NCI-H146 treated with DMSO at 0.1 percent for 48 hours (cell line): ENCODE measurements at regions not wholly inside any gene's neighbourhood (a gene's known extent, or its start where the extent isn't known, plus 50 kb on each side); places are given as distances from the start of the nearest gene placed in this dataset.
A peak's percentile ranks its signal among the peaks of the same experiment; 100 is the strongest.

Experiments
- DNase-seq: peaks from one replicate; lab custom pipeline; 2025; ENCODE audit not compliant: unreplicated experiment; lab: John Stamatoyannopoulos, UW

DNA sequence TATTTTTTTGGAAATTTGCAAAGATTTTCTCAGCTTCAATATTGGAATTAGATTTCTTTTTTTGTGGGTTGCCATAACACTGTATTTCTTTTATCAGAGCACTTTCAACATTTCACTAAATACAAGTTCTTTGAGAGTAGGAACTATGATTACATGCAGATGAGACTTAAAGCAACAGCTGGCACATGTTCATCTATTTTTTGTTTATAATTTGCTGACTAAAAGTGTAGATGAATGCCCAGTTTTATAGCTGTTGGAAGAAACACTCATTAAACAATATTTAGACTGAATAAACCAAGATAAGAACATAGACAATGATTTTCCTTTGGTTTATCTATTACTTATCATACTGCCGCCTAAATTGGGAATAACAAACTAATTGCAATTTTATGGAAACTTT is 803.0 kb upstream of the KLHL1 start:
- DNase-seq = no peak

- DNase-seq = no peak
Observed at GRCh38 chr13:70908795-70909194, 800.5 kb upstream of the KLHL1 start.

DNA sequence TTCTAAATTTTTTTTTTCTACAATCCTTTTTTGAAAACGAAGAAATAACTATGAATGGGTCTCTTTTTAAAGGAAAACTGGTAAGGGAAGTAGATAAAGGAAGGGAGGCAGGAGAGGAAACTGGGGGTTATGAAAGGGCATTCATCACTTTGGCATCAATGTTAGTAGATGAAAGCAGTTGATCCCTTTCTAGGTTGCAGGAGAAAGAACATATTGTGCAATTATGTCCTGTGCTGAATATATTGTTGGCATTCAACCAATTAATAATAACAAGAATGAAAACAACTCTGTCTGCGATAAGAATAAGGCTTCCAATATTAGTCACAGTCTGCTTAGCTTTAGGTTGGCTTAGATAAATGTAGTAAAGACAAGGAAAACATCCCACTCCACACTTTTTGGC is 796.8 kb upstream of the KLHL1 start:
- no peak for DNase-seq

GRCh38 chr13:70896136-70896535 is 787.9 kb upstream of the KLHL1 start:
- no peak for DNase-seq

DNA sequence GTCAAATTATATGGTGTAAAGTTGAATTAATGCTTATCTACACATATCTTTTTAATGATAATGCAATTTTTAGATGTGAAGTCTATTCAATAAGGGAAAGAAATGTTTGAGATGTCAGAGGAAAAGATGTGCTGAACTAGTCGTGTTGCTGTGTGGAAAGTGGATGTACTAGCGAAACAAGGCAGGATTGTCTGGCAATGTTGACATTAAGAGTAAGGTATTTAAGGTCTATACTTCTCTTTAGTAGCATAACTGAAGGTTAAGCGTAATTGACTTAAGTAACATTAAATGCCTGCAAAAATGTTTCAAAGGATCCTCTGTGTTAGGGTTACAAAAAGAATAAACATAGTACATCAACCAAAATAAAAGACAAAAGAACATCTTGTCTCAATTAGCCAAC is 787.3 kb upstream of the KLHL1 start:
- DNase-seq = no peak

GRCh38 chr13:70894258-70894657 is 786.0 kb upstream of the KLHL1 start:
- no peak for DNase-seq

- DNase-seq = no peak
Observed at GRCh38 chr13:70893832-70894231, 785.6 kb upstream of the KLHL1 start.

- DNase-seq = no peak
Observed at GRCh38 chr13:70890289-70890688, 782.0 kb upstream of the KLHL1 start.

DNA sequence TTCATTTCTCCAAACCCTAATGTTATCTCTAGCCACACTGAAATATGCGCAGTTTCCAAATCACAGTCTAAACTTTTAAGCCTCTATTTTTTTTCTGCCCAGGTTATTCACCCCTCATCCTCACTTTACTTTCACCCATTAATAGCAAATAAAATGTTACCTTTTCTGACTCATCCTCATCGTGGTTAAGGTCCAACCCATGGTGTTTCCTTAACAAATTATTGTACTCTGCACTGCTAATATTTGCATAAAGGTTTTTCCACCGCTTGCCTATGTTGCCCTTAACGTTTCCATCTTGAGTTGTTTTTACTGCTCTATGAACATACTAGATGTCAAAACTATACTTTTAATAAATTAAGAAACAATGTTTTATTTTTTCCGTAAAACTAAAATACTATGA is 780.9 kb upstream of the KLHL1 start:
- DNase-seq = no peak

GRCh38 chr13:70884196-70884595 is 775.9 kb upstream of the KLHL1 start:
- DNase-seq = no peak

- no peak for DNase-seq
Observed at GRCh38 chr13:70874636-70875035, 766.4 kb upstream of the KLHL1 start.

DNA sequence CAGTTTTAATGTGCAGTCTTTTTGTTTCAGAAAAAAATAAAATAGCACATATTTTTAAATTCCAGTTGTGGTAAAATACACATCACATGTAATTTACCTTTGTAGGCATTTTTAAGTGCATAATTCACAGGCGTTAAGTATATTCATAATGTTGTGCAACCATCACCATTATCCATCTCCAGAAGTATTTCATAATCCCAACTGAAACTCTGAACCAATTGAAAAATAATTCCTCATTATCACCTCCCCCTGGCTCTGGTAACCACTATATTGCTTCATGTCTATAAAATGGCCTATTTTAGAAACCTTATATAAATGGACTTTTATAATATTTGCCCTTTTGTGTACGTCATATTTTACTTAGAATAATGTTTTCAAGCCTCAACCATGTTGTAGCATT is 756.5 kb upstream of the KLHL1 start:
- no peak for DNase-seq

DNA sequence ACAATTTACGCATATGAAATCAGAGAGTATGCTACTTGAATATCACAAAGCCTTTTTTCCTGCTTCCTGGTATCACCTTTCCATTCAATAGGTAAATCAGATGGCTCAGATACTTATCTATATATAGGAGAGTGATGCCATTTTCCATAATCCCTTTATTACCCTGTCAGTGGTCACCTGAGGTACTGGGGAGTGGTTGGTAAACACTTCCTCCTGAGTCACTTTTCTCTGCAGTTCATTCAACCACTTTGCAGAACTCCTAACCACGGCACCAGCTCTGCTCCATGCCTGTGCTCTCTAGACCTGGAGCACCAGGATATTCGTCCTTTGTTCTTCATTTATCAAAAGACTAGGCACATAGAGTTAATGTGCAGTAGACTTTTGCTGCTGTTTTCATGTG is 748.5 kb upstream of the KLHL1 start:
- peak; percentile 79 for DNase-seq

- no peak for DNase-seq
Observed at GRCh38 chr13:70856025-70856424, 747.8 kb upstream of the KLHL1 start.

DNA sequence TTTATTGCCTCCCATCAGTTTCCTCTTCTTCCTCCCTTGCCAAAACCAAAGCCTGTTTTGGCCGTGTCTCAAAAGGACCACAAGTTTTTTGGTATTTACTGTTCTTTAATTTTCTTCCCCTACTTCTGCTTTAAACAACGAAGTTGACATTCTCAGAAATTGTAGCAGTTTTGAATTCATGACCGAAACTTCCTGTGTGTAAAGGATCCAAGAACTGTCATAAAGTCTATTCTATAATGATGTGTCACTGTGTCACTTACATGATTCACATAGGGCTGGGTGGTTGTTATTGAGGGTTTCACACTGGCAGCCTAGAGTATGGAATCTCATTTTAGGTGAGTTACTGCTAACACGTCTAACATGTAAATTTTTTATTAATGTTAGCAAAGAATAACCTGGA is 741.0 kb upstream of the KLHL1 start:
- DNase-seq = no peak

DNA sequence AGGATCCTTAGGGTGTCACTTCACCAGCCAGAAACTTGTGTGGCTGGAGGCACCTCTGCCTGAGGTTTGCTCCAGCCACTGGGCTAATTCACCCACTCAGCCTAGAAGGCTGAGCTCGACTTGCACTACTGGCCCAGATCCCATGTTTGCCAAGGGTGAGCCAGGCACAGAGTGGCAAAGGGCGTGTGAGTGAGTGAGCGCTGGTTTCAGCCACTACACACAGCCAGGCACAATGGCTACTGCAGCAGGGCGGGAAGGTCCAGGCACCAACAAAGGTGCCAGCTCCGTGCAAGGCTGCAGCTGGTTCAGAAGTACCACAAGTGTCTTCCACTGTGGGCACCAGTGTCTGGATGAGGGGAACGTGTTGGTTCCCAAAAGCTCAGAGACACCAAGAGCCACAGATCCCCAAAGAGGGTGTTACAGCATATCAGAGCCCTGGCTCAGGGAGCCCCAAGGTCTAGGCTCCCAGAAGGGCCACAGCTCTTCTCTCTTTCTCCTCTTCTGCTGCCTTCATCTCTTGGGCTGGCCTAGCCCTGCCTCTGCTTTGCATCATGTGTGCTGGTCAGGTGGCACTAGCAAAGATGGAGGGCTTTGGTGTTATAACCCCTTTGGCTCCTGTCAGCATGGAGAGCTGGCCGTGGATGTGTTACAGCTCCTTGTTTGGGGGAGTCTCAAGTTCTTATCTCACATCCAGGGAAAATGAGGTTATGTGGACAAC is 736.3 kb upstream of the KLHL1 start:
- DNase-seq = no peak

DNA sequence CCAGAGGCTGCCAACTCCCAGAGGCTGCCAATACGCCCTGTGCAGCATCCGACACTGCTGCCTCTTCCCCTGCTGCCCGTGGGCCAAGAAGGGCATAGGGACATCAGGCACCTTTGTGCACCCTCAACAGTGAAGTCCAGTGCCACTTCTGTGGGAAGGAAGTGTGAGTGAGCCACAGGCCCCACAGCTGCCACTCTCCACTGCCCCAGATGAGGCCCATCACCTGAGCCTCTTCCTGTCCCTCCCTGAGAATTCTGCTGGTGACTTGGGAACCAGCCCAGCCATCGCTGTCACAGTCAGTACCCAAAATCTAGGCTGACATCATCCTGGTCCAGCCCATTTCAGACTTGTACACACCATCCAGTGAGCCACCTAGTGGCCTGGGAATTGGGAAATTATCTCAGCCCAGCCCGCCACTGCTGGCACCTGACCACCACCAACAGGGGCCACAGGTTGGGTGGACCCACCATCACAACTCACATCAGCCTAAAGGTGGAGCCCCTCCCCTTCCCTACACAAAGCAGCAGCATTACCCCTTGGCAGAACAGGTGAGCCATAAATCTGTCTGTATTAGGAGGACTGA is 733.9 kb upstream of the KLHL1 start:
- no peak for DNase-seq

GRCh38 chr13:70841240-70842061 is 733.2 kb upstream of the KLHL1 start:
- DNase-seq = no peak

DNA sequence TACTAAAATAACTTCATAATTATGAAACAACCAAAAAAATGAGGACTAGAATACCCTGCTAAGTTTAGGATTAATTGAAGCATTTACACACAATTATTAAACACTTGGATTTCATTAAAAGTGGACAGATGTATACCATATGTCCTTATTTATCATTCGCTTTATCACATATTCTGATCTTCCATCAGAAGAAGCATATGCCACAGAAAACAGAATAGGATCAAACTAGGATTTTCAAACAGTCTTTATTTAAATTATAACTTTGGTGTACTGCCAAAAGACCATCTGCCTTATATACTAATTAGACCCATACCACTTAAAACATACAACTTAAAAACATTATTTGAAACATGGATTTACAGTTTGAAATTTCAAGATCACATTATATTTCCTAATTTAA is 727.1 kb upstream of the KLHL1 start:
- no peak for DNase-seq

- DNase-seq = no peak
Observed at GRCh38 chr13:70829748-70830147, 721.5 kb upstream of the KLHL1 start.

GRCh38 chr13:70817576-70817975 is 709.3 kb upstream of the KLHL1 start:
- DNase-seq = no peak

GRCh38 chr13:70816853-70817252 is 708.6 kb upstream of the KLHL1 start:
- DNase-seq = no peak
